Skin epidermis (tissue), 12 donors: ENCODE measurements at regions not wholly inside any gene's neighbourhood (a gene's known extent, or its start where the extent isn't known, plus 50 kb on each side); places are given as distances from the start of the nearest gene placed in this dataset.
A peak's percentile ranks its signal among the peaks of the same experiment; 100 is the strongest.

Experiments used
- H3K27ac ChIP-seq, 21 experiments: fragments of 200-600 bp; sonication (generic) in 11 of 21; one replicate each; pipeline ENCODE4 v1.5.0; 2020; ENCODE audit warnings: mild to moderate bottlenecking in 3 of 21, inconsistent platforms in 2 of 21, moderate library complexity in 2 of 21
- H3K4me3 ChIP-seq, 7 experiments: fragments of 200-600 bp; sonication (generic) in 2 of 7; one replicate each; pipeline ENCODE4 v1.5.0; 2020; ENCODE audit warnings: inconsistent platforms in 2 of 7, mild to moderate bottlenecking in 2 of 7, moderate library complexity in 1 of 7

DNA sequence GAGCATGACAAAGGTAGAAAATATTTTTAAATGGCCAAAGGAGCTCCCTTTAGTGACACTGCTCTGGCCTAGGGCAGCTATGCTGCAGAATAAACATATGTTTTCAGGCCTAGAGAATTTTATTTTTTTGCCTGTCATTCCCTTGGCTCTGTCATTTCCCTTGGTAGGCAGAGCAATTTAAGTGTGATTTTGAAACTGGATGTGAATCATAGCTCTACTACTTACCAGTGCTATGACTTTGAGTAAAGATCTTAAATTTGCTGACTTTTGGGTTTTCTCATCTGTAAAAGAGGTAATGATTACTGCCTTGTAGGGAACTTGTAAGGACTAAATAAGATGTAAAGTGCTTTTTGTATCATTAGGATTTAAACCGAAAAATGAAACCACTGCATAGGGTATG is 189.0 kb upstream of the ZRANB2 start:
- Histone ChIP-seq H3K4me3 (no peak overlapping the region), H3K27ac (no peak overlapping the region)

DNA sequence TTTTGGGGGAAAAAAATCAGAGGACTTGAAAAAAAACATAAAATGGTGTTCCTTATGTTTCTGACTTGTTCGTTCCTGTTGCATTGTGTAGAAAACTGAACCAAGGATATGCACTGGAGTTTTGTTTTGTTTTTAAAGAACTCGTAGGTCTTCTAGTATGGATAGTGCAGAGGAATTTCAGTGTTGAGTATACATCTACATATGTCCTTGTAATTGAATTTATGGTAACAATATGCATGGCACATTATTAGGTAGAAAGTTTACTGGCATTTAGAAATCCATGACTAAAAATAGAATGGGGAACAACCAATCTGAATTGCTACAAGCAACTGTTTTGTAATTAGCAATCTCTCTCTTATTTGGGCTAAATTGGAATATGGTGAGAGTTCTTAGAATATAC is 188.3 kb upstream of the ZRANB2 start:
- Histone ChIP-seq H3K4me3 (no peak overlapping the region), H3K27ac (no peak overlapping the region)

DNA sequence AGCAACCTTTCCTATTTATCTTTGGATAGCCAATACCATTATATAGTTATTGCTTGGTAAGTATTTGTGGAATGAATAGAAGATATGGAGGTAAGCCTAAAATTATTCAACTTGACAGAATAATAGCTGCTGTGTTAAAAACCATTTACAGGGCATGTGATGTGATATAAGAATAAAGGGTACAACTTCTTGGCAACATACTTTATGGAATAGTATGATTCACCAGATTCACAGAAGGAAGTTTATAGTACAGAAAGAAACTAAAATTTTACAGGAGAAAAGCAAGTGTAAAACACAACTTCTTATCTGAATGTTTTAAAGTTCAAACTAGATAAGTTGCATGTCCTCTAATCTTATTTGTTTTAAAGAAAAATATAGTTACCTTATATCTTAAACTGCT is 186.4 kb upstream of the ZRANB2 start:
- no peak overlapping the region for H3K4me3 ChIP-seq
- no peak overlapping the region for H3K27ac ChIP-seq

DNA sequence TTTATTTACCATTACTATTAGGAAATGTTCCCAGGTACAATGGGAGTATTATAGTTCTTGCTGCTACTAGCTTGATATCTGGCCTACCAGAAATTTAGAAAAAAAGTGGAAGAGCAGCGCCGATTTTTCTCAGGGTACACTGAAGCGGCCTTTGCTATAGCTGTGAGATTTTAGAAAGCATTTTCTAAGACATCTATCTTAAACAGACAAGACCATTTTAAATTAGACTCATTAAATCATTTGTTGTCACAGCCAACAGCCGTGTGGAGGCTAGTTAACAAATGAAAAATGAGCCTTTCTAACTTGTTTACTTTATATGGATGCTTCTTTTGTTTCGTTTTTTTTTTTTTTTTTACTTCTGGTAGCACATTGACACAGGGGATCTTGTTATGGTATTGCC is 183.2 kb upstream of the ZRANB2 start:
- Histone ChIP-seq H3K27ac (no peak overlapping the region), H3K4me3 (no peak overlapping the region)

DNA sequence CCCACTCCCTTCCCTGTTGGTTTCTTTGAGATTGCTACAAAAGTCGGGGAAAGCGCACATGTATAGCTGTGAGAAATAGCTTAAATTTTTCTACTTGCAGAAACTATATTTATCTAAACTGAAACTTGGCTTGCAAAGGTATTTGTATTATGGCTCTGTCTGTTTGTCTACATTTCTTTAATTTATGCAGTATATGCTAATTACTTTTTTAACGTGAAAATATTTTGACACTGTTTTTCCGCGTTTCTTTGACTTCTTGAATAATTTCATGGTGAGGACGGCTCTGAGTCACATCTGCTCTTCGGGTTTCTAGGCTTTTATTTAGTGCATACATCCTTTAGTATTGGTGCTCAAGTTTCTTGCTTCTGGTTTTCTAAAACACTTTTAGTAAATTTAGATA is 182.1 kb upstream of the ZRANB2 start:
- no peak overlapping the region for H3K27ac ChIP-seq

DNA sequence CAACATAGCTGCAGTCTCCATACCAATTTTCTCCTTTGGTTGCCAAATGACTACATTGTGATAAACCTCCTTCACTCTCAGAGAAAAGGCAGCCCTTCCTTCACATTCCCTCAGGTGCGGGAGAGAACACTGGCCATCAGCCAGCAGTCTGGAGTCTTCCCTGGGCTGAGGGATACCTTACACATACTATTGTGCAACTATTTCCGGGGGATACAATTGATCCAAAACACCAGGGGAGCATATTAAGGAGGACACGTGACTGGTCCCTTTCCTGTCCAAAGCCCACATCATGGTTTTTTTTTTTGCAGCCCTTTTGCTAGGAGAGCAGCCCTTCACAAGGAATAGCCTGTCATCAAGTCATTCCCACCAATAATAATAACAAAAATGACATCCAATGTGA is 172.1 kb upstream of the ZRANB2 start:
- Histone ChIP-seq H3K4me3 (no peak overlapping the region), H3K27ac (no peak overlapping the region)

More for the DNA sequence above, 182.1 kb upstream of the ZRANB2 start:
- H3K4me3 ChIP-seq: no peak overlapping the region

DNA sequence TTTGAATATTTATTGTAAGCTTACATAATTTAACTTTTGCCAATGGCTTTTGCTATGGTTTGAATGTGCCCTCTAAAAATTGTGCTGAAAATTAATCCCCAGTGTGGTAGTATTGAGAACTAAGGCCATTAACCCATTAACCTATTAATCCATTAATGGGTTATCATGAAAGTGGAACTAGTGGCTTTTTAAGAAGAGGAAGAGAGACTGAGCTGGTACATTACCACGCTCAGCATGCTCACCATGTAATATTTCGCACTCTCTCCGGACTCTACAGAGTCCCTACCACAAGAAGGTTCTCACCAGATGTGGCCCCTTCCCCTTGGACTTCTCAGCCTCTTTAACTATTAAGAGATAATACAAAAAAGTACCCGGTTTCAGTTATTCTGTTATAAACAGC is 164.4 kb upstream of the ZRANB2 start:
- H3K4me3 ChIP-seq: no peak overlapping the region
- no peak overlapping the region for H3K27ac ChIP-seq

DNA sequence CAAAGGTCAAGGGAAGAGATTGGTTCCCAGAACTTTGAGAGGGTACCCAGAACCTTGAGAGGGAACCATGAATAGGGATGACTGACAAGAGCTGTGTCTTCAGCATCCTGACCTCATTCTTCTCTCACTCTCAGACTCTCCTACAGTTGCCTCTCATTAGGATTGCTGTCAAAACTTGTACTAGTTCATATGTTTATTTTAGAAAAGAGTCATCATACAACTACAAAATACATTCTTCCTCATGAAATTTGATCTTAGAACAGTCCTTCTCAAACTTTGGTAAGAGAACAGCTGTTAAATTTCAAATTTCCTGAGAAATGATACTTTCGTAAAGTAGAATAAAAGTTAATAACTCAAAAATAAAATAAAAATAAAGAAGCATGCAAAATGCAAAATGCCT is 161.4 kb upstream of the ZRANB2 start:
- Histone ChIP-seq H3K27ac (no peak overlapping the region), H3K4me3 (no peak overlapping the region)

DNA sequence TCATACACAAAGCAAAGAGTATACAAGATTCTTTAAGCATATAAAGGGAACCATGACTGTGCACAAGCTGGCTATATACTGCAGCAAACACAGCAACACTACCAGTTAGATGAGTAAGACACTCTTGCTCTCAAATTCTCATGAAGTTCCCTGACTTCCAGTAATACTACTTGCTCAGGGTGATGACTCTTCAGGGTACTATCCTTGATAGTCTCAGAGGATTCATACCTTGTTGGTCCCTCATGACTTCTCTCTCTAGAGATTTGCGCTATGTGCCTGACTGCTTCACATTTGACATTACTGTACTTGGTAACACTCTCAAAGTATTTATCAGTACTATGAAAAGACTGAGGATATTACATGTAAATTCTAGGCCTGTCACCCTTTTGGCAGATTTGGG is 159.8 kb upstream of the ZRANB2 start:
- no peak overlapping the region for H3K27ac ChIP-seq
- H3K4me3 ChIP-seq: no peak overlapping the region

DNA sequence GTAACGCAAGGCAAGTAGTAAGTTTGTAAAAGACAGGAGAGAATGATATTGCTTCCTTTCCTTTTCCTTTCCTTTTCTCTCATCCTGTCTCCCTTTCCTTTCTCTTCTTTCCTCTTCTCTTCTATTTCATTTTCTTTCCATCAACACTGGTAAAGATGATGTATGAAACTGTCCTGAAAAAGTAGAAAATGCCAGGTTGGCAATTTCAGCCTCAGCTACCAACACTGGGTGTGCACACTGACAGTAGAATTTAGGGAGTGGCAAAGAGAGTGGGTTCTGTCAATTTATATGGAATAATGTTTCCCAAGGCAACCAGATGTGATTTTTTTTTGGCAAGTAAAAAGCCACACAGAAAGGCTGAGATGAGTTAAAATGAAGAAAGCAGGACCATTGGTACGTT is 155.7 kb upstream of the ZRANB2 start:
- H3K4me3 ChIP-seq: no peak overlapping the region

DNA sequence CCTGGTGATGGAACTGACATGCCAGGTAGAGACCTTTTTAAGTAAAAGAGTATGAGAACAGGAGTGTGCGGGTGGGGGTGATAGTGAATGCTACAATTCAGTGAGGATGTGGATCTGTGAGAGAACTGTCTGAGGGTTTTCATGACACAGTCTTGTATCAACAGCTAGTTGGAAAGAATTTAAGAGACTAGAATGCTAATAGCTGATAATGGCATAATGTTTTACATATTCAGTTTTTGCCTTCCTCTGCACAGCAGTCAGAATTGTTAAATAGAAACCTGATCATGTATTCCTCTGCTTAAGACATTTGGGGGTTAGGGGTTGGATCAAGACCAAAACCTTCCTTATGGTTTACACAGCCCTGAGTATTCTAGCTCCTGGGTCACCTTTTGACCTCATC is 152.8 kb upstream of the ZRANB2 start:
- no peak overlapping the region for H3K4me3 ChIP-seq
- no peak overlapping the region for H3K27ac ChIP-seq

More for the DNA sequence above, 155.7 kb upstream of the ZRANB2 start:
- no peak overlapping the region for H3K27ac ChIP-seq

DNA sequence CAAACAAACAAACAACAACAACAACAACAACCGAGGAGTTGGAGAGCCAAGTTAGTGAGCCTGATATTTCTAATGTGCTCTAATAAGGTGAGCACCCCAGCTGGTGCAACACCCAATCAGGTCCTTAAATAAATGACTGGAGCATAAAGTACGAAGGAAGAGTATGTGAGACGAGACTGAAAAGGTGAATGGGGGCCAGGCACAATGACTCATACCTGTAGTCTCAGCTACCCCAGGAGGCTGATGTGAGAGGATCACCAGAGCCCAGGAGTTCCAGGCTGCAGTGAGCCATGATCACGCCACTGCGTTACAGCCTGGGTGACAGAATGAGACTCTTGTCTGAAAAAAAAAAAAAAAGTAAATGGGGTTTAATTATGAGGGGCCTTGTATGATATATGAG is 152.0 kb upstream of the ZRANB2 start:
- Histone ChIP-seq H3K4me3 (no peak overlapping the region), H3K27ac (no peak overlapping the region)

DNA sequence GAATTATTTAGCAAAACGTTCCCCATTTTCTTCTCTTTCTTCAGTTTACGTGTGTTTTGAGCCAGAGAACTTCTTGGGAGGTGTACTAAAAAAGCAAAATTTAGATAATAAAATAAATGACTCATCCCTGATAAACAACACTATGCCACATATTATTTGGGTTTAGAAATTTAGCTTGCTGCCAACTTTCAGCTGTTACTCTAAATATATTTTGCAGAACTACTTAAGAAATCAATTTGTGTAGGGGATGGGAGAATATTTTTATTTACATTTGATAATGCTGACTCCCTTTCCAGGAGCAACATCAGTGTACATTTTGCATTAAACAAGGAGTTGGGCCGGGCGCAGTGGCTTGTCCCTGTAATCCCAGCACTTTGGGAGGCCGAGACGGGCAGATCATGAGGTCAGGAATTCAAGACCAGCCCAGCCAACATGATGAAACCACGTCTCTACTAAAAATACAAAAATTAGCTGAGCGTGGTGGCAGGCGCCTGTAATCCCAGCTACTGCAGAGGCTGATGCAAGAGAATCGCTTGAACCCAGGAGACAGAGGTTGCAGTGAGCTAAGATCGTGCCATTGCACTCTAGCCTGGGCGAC is 151.4 kb upstream of the ZRANB2 start:
- no peak overlapping the region for H3K4me3 ChIP-seq

DNA sequence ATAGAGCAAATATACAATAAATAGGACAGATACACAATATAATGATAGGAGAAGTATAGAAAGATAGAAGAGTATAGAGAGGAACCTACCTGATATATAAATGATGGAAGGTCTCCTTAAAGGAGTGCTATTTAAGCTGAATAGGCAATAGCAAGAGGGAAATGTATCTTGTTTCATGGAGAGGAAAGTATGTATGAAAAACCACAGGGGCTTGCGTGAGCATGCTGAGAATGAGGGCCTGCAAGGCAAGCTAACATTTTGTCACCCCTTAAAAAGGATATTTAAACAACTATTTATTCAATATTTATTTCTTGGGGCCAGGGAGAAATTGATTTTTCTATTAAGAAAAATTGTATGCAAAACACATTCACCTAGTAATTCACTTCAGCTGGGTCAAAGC is 150.9 kb upstream of the ZRANB2 start:
- no peak overlapping the region for H3K27ac ChIP-seq
- H3K4me3 ChIP-seq: no peak overlapping the region

More for the DNA sequence above, 151.4 kb upstream of the ZRANB2 start:
- H3K27ac ChIP-seq: no peak overlapping the region

DNA sequence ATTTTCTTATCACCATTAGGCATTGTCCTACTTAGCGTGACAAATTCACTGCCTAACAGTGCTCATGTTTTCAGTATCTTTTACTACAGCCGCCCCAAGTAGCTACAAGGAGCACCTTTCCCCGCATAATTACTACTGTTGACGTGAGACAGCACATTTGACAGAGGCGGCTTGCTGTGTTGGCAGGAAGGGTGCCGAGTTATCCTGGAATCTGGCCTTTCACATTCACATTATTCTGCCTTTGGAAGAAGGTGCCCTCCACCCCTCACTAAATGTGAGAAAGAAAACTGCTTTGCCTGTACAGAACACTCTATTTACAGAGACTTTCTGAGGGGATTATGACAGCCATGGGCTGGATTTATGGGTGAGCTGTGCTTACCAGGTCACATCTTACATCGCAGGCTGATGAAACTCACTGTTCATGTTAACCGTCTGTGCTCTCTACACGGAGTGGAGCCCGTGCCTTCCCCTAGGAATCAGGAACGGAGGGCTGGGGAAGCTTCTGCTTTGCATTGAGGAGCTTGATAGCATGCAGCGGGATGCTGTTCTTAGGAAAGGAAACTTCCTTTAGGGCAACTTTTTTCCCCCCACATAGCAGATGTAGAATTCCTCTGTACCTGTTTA is 148.0 kb upstream of the ZRANB2 start:
- no peak overlapping the region for H3K4me3 ChIP-seq
- H3K27ac ChIP-seq: no peak overlapping the region

DNA sequence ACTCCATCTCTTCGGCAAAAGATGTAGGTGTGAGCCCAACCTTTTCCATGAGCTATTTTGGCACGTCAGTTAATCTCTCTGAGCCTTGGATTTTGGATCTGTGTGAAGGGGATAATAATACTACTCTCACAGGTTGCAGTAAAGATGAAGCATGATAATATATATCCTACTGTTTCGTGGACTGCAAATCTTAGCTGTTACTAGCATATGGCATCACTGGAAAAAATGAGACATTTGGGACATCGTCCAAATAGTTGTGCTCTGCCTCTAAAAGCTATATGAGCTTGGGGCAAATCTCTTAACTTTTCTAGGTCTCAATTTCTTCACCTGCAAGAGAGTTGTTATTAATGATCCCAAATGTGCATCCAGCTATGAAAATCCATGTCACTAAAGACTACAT is 147.4 kb upstream of the ZRANB2 start:
- H3K4me3 ChIP-seq: no peak overlapping the region
- H3K27ac ChIP-seq: no peak overlapping the region

DNA sequence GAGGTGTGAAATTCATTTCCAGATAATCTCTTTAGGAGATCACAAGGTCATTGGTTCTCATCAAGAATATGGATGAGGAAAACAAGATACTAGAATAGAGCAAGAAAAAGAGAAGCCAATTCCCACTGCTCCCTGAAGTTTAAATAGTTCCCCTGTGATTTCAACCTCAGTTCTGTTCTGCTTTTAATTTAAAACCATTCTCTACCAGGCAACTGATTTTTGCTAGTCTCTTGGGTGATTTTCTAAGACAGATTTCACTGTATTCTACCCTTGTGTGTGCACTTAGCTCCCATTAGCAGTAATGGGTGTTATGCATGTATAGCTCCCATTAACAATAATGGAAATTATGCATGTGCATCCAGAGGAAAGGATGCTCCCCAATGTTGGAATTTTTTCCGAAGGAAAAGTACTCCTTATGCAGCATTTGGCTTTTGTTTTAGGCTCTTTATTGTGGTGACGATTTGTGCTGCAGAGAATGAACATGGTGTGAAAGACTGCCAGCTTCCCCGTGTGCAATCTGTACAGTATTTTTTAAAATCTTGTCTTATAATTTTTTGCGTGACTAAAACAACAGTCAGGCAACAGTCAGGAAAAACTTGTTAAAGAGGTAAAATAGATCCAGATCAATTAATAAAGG is 144.0 kb upstream of the ZRANB2 start:
- Histone ChIP-seq H3K4me3 (no peak overlapping the region), H3K27ac (peak overlapping the region in 2 of 21 experiments; percentile 3 to 36)

DNA sequence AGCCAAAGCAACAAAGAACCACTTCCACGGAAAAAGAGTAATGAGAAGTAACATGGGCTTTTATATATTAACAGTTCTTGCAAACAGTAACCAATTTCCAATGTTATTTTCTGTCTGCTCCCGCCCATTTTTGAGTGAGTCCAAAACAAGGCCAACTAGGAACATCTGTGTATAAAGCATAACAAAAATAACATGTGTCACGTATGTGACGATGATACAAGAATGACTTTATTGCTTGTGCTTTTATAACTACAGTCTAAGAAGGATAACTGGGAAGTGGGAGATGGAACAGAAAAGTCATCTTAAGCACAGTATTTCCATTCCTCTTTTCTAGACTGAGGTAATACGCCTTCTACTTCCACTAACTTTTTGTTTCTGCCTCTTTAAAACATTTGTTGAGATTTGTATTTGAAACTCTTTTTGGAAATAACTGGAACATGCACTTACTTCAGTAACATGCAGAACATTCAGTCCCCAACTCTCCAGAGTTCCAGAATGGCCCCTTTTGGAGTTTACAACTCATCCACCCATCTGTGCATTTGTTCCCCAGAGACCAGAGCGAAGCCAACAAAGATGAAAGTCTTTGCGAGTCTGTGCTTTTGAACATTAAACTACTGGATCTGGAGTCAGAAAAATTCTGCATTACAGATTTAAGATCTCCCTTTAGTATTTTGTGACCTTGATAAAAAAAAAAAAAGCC is 143.0 kb upstream of the ZRANB2 start:
- H3K4me3 ChIP-seq: no peak overlapping the region
- peak overlapping the region in 3 of 21 experiments; percentile 11 to 43 (median 15) for H3K27ac ChIP-seq

DNA sequence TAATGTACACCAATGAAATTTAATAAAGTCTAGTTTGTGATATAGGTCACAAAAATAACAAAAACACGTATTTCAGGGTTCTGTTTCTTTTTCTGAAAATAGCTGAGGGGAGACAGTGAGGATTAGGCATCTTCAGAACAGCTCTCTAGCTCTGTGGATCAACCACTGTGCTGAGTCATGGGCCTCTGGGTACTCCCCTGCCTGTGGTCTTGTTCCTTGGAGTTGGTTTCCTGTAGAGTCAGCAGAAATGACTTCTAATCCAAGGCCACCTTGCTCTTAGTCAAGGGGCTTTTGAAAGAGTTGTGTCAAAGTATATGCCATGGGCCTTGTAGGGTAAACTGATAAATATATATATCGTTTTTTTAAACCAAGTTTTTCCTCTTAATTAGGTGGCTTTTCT is 141.8 kb upstream of the ZRANB2 start:
- no peak overlapping the region for H3K4me3 ChIP-seq
- peak overlapping the region in 2 of 21 experiments; percentile 15 to 21 for H3K27ac ChIP-seq

DNA sequence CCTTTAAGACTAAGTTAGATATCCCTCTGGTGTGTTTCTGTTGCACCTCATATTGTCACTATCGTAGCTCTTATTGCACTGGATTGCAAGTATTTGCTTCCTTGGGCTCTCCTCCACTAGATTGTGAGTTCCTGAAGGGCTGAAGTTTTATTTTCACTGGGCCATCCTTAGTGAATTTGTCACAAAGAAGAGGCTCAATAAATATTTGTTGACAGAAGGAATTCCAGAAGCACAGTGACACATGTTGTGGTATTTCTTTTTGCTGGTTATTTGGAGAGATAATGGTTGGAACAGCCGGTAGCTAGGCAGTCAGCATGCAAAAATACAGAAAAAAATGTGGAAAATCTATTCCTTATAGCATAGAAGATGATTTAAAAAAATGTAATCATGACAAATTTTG is 129.9 kb upstream of the ZRANB2 start:
- no peak overlapping the region for H3K4me3 ChIP-seq
- H3K27ac ChIP-seq: no peak overlapping the region

DNA sequence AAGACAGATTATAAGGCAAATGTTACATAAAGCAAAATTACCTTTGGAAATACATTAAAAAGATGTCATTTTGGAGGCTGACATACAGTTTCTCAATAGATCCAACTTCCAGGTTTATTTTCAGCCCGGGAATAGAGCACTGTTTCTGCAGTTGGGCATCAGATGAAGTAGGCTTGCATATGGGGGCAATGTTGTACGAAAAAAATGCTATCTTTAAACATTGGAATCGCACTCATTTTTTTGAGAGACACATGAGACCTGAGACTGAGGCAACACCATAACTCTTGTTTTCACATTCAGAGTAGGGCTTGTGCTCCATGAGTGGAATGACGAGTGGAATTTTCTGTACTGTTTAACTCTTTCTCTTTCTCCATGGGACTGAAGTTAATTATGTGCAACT is 122.4 kb upstream of the ZRANB2 start:
- no peak overlapping the region for H3K4me3 ChIP-seq
- H3K27ac ChIP-seq: no peak overlapping the region
